Islet precursor cell (in vitro differentiated cells): ENCODE measurements at regions not wholly inside any gene's neighbourhood (a gene's known extent, or its start where the extent isn't known, plus 50 kb on each side); places are given as distances from the start of the nearest gene placed in this dataset.
"Not testable (repeated sequence)": the region's sequence is repeated elsewhere in the genome, so short reads cannot be mapped to it uniquely, and the experiment has no call there.

ENCODE experiments used
- DNase-seq: peaks from one replicate; pipeline ENCODE4 v3.0.0-alpha.2; 2018

DNA sequence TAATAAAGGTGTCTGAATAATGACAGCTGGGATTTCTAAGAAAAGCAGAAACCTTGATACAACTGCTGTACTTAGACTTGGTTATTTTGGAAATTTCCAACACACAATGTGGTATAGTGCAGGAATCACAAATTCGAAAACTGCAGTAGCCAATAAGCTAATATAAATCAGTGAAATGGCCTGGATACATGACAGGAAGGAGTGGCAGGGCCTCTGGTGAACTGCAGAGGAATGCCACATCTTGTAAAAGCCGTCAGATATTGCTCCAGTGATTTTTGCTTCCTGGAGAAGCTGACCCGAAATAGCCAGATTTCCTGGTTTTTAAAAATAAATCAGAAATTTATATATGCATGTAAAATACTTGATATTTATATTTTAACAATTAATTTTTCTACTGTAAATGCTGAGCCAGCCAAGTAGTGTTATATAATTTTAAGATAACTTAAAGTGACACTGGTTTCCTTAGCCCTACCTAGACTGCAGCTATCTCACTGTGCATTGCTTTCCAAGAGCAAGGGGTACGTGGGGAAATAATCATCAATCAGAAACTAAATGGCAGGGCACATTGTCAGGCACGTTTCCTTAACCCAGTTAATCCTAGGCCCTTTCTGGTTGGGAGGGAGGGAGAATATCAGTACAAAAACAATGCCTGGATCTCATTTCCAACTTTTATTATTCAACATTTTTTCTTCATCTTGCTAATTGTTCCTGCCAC is 182.4 kb downstream of the RASEF start:
- no peak for DNase-seq

DNA sequence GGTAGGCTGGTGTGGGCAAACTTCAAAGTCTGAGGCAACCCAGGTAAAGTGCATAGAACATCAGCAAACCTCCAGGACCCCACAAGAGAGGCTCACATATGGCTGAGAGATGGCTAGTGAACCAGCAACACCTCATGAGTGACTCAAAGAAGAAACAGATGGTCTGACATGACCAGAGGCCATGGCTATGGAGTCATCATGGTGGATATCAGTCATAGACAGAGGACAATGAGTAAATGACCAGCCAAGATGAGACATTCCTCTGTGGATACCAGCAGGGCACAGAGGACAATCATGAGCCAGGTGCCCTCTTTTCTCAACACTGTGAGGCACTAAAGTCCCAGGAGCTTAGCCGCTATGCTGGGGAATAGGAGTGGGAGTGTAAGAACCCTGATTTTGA is 180.8 kb downstream of the RASEF start:
- DNase-seq, result peak; percentile 54

DNA sequence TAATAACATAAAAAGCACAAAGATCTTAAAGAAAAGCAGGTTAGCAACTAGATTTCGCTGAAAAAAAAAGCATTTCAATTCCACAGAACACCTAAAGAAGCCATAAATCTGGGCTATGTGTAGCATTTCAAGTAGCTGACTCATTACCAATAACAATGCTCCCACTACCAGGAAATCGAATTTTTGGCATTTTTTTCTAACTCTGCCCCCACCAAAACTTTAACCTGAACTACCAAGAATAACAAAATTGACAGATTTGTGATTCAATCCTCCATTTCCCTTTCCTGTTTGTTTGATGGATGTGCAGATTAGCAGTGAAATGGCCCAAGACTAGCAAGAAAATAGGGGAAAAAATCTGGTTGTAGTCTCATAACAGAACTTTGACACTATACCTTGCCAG is 180.2 kb downstream of the RASEF start:
- no peak for DNase-seq

DNA sequence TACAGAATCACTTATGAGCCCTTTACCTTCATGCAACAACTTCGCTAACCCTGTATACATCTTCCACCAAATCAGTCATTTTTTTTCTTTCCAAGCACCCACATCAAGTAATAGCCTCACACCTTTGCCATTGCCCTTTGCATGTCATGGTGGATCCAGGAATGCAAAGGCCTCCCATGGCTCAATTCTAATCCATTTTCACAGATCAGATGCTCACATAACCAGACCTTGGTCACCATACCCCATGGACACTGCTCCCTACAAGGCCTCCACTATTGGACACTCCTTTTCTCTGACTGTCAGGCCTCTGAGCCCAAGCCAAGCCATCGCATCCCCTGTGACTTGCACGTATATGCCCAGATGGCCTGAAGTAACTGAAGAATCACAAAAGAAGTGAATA is 179.5 kb downstream of the RASEF start:
- DNase-seq, result no peak

DNA sequence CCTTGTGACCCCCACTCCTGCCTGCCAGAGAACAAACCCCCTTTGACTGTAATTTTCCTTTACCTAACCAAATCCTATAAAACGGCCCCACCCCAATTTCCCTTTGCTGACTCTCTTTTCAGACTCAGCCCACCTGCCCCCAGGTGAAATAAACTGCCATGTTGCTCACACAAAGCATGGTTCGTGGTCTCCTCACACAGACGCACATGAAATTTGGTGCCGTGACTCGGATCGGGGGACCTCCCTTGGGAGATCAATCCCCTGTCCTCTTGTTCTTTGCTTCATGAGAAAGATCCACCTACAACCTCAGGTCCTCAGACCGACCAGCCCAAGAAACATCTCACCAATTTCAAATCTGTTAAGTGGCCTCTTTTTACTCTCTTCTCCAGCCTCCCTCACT is 179.0 kb downstream of the RASEF start:
- DNase-seq, result not testable (repeated sequence)

DNA sequence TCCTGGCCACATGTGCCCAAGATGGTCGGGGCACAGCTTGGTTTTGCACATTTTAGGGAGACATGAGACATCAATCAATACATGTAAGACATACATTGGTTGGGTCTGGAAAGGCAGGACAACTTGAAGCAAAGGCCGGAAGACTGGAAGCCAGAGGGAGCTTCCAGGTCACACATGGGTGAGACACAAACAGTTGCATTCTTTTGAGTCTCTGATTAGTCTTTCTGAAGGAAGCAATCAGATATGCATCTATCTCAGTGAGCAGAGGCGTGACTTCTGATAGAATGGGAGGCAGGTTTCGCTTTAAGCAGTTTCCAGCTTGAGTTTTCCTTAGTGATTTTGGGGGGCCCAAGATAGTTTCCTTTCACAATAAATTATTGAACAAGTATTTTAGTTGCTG is 172.5 kb downstream of the RASEF start:
- DNase-seq, result no peak

DNA sequence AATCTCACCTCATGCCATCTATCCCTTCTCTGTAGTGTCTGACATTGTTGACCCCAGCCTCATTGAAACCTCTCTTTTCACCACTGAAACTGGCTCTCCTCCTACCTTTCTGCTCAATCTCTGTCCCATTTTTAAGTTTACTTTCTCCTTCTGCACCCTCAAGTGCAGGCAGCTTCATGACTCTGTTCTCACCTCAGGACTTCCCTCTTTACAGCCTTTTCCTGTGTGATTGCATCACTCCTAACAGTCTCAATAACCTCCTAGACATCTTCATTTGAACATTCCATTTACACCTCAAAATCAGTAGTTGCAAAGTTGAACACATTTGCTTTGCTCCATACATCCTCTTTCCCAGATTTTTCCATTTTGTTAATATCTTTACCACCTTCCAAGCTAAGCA is 172.1 kb downstream of the RASEF start:
- no peak for DNase-seq

DNA sequence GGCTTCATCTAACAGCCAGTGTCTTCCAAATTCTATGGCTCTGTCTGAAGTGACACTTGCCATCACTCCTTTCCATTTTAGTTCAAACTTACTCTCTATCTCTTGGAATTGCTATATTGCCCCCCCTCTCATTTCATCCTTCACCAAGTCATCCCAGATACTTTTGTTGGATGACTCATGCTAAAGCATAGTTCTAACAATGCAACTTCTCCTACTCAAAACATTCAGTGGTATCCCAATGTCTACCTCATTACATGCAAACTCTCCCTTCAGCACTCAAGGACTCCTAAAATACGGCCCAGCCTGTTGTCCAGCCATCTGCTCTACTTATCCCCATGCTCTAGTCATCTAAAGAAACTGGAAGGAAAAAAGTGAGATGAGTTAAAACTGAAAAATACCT is 171.6 kb downstream of the RASEF start:
- no peak for DNase-seq

DNA sequence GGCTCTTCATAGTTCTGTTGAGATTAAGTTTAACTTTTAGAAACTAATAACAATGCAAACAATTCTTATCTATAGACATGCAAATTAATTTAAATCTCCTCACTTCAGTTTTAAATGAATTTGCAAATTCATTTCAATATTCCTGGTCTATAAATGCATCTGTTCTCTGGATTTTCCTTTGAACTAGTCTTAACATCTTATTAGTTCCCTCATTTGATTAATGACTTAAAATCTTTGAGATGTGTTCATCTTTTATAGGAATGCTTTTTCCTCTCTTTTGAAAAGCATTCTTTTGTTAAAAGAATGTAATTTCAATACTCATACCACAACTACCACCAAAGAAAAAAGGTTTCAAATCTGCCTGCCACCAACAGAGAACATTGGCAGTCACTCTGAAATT is 169.4 kb downstream of the RASEF start:
- no peak for DNase-seq

DNA sequence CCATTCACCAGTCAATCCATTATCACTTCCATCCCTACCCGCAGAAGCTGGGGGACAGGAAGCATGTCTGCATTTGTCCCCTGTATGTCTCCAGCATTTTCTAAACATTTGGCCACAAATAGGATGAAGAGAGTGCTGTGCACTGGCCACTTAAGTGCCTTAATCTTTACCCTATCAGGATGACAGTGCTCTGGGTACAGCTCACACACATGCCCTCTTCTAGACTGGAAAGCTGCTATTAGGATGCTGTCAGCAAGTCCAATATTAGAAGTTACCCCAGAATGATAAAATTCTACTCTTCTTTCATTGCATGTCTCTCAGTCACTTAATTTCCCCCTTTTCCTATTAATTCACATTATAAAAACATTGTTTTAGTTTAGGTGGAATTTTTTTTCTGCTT is 168.4 kb downstream of the RASEF start:
- no peak for DNase-seq

DNA sequence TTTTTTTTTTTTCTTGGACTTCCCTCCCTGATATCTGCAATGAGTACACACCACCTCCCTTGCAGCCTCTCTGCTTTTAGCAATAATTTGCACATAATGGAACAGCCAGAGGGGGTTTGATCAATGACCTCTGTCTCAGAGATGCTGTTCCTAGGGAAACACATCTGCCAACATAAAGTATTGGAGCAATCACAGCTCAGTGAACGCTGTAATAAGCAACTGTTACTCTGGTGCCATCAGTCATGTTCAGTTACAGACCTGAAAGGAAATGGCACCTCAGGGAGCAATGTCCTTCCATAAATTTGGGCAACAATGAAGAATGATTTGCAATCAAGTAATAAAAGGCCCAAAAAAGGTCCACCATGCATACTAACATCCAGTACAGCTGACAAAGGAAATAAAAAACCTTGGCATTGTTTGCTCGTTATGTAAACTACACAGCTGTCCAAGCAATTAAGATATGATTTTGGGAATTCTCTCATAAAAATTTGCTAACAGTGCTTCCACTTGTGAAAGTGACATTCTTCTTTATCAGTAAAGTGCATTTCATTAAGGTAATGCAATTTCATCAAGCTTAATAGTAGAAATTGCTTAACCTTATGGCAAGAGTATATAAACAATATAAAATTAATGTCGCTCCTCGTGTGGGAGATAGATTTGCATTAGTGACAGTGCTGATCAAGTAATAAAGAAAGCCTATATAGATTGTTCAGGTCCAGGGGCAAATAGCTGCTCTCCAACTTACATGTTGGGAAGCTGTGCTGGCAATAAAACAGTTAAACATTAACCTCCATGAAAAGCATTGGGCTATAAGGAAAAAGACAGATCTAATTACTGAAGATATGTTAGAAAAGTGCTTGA is 167.8 kb downstream of the RASEF start:
- no peak for DNase-seq

DNA sequence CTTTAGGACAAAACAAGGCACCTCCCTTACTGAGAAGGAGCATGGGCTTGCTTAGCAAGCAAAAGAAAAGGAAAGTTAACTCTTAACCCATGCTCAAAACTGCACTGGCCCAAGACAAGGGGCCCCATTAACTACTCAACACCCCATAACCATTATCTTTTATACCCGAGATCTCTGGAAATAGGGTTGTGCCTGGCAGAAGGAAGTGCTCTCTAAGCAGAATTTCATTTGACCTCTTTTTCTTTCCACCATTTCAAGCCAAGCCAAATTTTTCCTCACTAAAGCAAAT is 167.2 kb downstream of the RASEF start:
- no peak for DNase-seq

DNA sequence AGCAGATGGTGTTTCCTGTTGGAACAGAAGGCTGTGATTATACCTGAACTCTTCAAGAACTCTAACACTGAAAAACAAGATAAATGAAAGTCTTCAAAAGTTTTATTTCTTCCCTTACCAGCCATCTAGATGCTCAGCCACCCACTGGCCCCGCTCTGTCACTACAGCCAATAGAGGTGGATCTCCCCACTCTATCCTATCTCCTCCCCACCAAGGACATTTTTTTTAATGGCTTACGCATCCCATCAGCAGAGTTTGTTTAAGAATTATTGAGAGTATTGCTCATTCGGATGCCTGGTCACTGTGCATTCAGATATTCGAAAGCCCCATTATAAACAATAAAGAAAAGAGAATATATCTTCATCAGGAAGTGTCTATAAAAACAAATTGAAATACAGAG is 159.4 kb downstream of the RASEF start:
- no peak for DNase-seq

DNA sequence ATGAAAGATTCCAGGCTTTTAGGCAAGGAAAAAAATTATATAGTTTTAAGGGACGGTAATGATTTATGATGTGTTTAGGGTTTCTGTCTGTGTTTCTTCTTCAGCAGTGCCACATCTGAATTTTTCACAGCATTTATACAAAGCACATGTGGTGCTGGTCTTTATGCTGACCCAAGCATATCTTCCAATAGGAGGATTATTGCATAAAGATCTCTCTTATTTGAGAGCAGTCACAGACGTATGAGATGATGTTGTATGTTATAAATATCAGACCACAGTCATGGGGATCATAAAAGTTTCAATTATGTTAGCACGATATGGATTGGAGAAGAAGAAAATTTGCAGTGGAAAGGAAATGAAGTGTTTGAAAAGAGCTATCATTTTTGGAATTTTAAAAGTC is 150.9 kb downstream of the RASEF start:
- no peak for DNase-seq

DNA sequence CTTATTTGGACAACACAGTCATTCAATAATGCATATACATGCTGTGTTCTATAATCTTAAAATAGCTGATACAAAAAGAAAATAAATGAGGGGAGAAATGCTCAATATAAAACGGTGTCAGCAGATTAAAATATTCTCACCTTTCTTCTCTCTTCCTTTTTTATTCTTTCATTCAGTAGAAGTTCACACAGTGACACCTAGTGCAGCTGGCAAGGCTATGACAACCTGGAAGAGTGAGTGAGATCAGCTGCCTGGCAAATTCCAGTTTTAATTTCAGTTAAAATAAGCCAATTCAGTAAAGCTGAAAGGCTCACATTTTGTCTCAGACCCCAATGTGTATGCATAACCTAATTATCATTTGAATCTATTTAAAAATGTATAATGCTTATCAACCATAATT is 150.3 kb downstream of the RASEF start:
- DNase-seq, result no peak

DNA sequence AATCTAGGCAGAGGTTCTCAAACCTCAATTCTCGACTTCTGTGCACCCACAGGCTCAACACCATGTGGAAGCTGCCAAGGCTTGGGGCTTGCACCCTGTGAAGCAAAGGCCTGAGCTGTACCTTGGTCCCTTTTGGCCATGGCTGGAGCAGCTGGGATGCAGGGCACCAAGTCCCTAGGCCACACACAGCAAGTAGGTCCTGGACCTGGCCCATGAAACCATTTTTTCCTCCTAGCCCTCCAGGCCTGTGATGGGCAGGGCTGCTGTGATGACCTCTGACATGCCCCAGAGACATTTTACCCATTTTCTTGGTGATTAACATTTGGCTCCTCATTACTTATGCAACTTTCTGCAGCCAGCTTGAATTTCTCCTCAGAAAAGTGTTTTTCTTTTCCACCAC is 146.7 kb downstream of the RASEF start:
- DNase-seq, result not testable (repeated sequence)

DNA sequence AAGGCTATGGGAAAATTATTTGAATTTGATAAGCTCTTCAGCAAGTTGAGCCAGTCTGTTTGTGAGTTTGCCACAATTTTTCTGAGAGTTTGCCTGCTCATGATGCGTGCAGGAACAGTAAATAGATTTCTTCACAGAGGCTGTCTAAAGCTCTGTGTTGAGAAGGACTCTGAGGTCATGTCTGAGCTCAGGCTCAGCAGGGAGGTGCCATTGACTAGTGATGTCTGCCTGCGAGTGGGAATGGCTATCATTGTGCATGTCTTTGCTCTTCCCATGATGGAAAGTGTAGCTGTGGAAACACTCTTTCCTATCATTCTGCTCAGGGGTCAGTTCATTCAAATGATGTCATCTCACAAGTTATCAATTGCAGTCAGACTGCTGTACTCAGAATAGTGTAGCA is 142.8 kb downstream of the RASEF start:
- DNase-seq, result no peak

DNA sequence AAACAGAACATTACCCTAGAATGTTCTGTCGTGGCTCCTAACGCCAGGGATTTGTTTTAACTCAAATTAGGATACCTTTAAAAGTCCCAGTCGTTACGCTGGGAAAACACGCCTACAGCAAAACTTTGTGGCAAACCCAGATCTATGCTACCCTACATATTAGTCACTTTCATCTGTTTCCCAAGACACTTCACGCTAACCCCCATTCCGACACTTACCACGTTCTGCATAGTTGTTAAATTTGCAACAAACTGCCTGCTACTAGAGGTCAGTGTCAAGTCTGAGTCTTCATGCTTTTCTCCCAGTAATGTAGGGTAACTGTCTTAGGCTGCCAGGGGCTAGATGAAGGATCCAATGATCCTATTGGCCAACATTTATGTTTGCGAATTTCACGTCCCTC is 140.3 kb downstream of the RASEF start:
- DNase-seq, result no peak

DNA sequence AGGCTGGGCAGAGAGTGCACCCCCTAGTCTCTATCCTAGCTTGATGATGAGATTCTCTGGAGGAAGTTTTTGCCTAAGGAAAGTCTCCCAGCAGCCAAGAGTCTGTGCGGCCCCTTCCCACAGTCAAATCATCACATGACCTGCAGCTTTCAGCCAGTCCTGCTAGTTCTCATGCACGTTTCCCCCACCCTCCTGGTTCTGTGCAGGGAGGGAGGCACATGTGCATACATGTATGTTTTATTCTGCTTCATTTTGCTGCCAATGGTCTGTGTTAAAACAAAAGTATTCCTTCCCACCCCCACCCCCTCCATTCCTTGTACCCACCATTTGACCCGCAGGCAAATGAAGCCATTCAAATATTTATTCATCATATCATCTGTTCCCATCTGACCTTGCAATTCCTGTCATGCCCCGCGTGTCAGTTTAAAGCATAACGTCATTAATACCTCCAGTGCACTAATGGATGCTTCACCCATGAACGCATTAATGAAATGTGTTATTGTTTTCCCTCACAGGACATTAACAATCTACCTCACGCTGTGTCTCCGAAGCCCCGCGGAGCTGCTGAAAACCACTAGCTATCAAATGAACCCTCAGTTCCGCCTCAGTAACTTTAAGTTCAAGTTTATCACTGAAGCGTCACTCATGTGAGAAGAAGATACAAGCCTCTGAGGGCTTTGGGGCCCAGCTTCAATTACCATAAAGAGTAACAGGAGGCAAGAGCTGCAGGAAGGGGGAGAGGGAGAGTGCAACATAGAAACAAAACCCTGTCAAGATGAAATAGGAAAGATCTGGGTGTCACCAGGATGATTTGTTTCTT is 139.6 kb downstream of the RASEF start:
- DNase-seq, result no peak

DNA sequence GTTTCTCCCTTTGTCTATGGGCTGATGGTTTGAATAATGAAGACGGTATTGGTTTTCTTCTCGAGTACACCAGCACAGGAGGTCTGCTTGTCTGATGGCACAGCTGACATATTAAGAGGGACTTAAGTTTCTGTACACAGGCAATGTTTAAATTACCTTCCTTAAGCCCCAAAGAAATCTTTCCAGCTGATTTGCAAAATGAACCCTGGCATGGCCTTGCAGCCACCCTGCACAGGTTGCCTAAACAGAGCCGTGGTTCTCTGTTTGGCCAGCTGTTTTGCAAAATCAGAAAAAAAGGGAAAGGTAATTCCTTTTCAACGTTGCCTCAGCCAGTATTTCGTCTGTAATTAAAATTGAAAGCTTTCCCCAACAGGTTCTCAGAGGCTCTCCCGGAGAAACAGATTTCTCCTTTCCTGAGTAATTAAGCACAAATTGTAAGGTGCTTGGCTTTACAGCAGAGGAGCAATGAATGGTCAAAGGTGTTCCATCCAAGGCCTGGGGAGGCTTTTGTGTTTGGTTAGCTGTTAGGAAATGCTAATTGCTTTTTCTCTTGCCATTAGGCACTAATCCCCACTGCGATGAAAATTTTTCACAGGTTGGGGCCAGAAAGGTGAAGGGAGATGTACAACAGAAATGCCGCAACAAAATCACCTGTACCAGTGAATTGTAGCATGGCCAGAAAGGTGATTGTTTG is 138.9 kb downstream of the RASEF start:
- DNase-seq, result no peak
